ENCODE measurements at regions not wholly inside any gene's neighbourhood (a gene's known extent, or its start where the extent isn't known, plus 50 kb on each side); places are given as distances from the start of the nearest gene placed in this dataset.

DNA sequence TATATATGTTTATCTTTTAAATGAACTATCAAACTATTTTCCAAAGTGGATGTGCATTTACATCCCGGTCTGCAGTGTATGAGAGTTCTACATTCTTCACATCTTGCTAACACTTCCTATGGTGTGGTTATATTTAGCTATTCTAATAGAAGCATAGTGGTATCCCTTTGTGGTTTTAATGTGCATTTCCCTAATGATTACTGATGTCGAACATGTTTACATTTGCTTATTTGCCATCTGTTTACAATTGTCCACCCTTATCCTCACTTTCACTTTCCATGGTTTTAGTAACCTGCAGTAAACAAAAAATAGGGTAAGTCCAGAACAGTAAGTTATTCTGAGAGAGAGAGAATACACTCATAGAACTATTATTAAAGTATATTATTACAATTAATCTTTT, 360.5 kb upstream of the NAALADL2 start:
- Mint-ChIP-seq H3K4me3 (ENCODE audit: unreplicated experiment) (no peak overlapping the region), H3K36me3 (ENCODE audit: low read depth, unreplicated experiment) (no peaks in the 10 kb centered on the region), H3K27ac (ENCODE audit: unreplicated experiment) (no peak overlapping the region), H3K9me3 (ENCODE audit: unreplicated experiment) (no peaks in the 10 kb centered on the region), H3K4me1 (ENCODE audit: unreplicated experiment) (no peaks in the 10 kb centered on the region), H3K27me3 (ENCODE audit: unreplicated experiment) (no peaks in the 10 kb centered on the region)
- no peak for DNase-seq (ENCODE audit: low spot score)
- TF ChIP-seq, protein P1, sequence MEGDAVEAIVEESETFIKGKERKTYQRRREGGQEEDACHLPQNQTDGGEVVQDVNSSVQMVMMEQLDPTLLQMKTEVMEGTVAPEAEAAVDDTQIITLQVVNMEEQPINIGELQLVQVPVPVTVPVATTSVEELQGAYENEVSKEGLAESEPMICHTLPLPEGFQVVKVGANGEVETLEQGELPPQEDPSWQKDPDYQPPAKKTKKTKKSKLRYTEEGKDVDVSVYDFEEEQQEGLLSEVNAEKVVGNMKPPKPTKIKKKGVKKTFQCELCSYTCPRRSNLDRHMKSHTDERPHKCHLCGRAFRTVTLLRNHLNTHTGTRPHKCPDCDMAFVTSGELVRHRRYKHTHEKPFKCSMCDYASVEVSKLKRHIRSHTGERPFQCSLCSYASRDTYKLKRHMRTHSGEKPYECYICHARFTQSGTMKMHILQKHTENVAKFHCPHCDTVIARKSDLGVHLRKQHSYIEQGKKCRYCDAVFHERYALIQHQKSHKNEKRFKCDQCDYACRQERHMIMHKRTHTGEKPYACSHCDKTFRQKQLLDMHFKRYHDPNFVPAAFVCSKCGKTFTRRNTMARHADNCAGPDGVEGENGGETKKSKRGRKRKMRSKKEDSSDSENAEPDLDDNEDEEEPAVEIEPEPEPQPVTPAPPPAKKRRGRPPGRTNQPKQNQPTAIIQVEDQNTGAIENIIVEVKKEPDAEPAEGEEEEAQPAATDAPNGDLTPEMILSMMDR (IDR thresholded peaks at IDR 0.05; ENCODE audit: unreplicated experiment) = no peak

DNA sequence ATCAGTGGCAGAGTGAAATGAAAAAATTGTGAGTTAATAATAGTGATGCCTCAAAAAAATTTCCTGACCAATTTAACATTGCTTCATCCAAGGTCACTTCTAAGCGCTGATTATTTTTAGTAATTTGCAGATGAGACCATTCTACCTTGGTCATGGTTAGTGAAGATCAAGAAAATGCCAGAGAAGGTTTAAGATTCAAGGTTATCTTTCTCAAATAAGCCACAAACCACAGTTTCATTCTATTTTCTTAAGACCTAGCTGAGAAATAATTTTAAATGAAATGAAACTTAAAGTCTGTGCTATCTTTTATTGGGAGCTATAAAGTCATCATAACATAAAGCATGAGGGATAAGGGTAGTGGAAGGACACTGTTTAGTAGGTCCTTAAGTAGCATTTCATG, 353.9 kb upstream of the NAALADL2 start:
- no peak for DNase-seq (ENCODE audit: low spot score)
- H3K4me1 Mint-ChIP-seq (ENCODE audit: unreplicated experiment) = no peaks in the 10 kb centered on the region
- no peak overlapping the region for H3K4me3 Mint-ChIP-seq (ENCODE audit: unreplicated experiment)
- H3K9me3 Mint-ChIP-seq (ENCODE audit: unreplicated experiment) = no peaks in the 10 kb centered on the region
- H3K27ac Mint-ChIP-seq (ENCODE audit: unreplicated experiment) = no peak overlapping the region
- TF ChIP-seq, protein P1 (IDR thresholded peaks at IDR 0.05; ENCODE audit: unreplicated experiment) = no peak
- H3K36me3 Mint-ChIP-seq (ENCODE audit: low read depth, unreplicated experiment) = no peaks in the 10 kb centered on the region
- H3K27me3 Mint-ChIP-seq (ENCODE audit: unreplicated experiment) = no peaks in the 10 kb centered on the region

DNA sequence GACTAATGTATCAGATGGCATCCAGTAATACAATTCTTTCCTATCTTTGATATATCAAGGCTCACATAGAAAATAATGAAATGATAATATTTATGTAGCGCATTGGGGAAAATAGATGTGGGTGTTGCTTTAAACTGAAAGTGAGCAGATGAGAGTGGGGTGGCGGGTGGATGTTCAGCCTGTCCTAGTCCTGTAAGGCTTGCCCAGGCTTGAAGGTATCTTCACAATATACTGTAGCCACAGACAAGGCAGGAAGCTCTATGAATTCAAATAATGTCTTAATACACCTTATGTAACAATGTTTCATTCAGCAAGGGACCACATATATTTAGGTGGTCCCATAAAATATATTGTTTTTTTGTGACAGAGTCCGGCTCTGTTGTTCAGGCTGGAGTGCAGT, 334.9 kb upstream of the NAALADL2 start:
- Mint-ChIP-seq H3K27me3 (ENCODE audit: unreplicated experiment) (peaks cover 1% of the 10 kb centered on the region), H3K27ac (ENCODE audit: unreplicated experiment) (no peak overlapping the region), H3K4me1 (ENCODE audit: unreplicated experiment) (no peaks in the 10 kb centered on the region)

DNA sequence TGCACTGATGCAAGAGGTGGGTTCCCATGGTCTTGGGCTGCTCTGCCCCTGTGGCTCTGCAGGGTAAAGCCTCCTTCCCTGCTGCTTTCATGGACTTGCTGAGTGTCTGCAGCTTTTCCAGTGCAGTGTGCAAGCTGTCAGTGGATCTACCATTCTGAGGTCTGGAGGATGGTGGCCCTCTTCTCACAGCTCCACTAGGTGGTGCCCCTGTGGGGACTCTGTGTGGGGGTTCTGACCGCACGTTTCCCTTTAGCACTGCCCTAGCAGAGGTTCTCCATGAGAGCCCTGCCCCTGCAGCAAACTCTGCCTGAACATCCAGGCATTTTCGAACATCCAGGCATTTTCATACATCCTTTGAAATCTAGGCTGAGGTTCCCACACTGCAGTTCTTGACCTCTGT, 329.8 kb upstream of the NAALADL2 start:
- TF ChIP-seq, protein P1 (IDR thresholded peaks at IDR 0.05; ENCODE audit: unreplicated experiment) = no peak
- Mint-ChIP-seq H3K9me3 (ENCODE audit: unreplicated experiment) (no peaks in the 10 kb centered on the region), H3K27ac (ENCODE audit: unreplicated experiment) (no peak overlapping the region), H3K4me3 (ENCODE audit: unreplicated experiment) (no peak overlapping the region), H3K36me3 (ENCODE audit: low read depth, unreplicated experiment) (no peaks in the 10 kb centered on the region), H3K4me1 (ENCODE audit: unreplicated experiment) (peaks cover 2% of the 10 kb centered on the region), H3K27me3 (ENCODE audit: unreplicated experiment) (peaks cover 1% of the 10 kb centered on the region)
- DNase-seq (ENCODE audit: low spot score) = no peak

More for the DNA sequence above, 334.9 kb upstream of the NAALADL2 start:
- TF ChIP-seq, protein P1 (IDR thresholded peaks at IDR 0.05; ENCODE audit: unreplicated experiment) = no peak
- H3K36me3 Mint-ChIP-seq (ENCODE audit: low read depth, unreplicated experiment) = no peaks in the 10 kb centered on the region
- no peaks in the 10 kb centered on the region for H3K9me3 Mint-ChIP-seq (ENCODE audit: unreplicated experiment)
- no peak for DNase-seq (ENCODE audit: low spot score)
- H3K4me3 Mint-ChIP-seq (ENCODE audit: unreplicated experiment) = no peak overlapping the region

DNA sequence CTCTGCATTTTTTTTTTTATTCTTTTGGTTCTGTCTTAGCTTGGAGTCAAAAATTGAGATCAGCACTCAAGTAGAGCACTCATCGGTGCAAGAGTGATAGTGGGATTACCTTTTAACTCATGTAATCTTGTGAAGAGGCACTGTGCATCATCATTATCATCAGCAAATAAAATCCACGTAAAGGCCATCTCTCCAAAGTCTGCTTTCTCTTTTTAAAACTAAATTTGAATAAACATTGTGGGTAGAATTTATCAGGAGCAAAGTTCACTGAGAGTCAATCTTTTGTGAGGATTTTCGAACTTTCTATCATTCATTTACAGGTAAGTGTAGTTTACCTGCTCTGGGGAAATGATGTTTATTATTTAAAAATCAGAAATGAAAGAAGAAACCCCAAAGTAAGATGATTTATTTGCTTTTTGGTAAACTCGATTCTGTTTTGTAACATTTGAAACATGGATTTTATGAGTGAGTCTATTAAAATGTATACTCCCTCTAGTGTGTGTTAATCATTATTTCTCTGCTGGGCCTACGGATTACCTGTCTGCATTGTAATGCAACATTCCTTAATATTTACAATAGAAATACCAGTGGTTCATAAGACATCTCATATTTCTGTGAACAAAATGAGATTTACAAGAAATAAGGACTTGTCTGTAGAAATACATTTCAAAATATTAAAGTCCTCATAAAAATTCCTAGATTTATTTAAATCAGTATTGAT, 327.7 kb upstream of the NAALADL2 start:
- peaks cover 1% of the 10 kb centered on the region for H3K27me3 Mint-ChIP-seq (ENCODE audit: unreplicated experiment)
- no peak overlapping the region for H3K27ac Mint-ChIP-seq (ENCODE audit: unreplicated experiment)
- H3K4me3 Mint-ChIP-seq (ENCODE audit: unreplicated experiment) = no peak overlapping the region
- DNase-seq (ENCODE audit: low spot score) = no peak
- H3K4me1 Mint-ChIP-seq (ENCODE audit: unreplicated experiment) = peaks cover 2% of the 10 kb centered on the region
- H3K36me3 Mint-ChIP-seq (ENCODE audit: low read depth, unreplicated experiment) = no peaks in the 10 kb centered on the region
- TF ChIP-seq, protein P1 (IDR thresholded peaks at IDR 0.05; ENCODE audit: unreplicated experiment) = no peak
- H3K9me3 Mint-ChIP-seq (ENCODE audit: unreplicated experiment) = no peaks in the 10 kb centered on the region

All from endothelial cell (in vitro differentiated cells).